ENCODE measurements at regions not wholly inside any gene's neighbourhood (a gene's known extent, or its start where the extent isn't known, plus 50 kb on each side); places are given as distances from the start of the nearest gene placed in this dataset.
A peak's percentile ranks its signal among the peaks of the same experiment; 100 is the strongest.

DNA sequence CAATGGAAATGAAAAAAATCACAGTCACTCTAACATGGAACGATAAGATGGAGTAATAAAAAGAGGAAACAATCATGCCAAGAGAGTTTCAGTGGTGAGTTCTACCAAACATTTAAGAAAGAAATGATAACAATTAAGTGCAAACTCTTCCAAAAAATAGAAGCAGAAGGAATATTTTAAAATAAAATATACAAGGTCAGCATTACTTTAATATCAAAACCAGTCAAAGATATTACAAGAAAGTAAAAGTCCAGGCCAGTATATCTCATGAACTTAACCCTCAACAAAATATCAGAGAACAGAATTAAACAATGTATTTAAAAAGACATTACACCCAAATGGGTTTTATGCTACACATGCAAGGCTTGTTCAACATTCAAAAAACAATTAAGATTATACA, 829.4 kb downstream of the TRIB2 start:
- DNase-seq = no peak

DNA sequence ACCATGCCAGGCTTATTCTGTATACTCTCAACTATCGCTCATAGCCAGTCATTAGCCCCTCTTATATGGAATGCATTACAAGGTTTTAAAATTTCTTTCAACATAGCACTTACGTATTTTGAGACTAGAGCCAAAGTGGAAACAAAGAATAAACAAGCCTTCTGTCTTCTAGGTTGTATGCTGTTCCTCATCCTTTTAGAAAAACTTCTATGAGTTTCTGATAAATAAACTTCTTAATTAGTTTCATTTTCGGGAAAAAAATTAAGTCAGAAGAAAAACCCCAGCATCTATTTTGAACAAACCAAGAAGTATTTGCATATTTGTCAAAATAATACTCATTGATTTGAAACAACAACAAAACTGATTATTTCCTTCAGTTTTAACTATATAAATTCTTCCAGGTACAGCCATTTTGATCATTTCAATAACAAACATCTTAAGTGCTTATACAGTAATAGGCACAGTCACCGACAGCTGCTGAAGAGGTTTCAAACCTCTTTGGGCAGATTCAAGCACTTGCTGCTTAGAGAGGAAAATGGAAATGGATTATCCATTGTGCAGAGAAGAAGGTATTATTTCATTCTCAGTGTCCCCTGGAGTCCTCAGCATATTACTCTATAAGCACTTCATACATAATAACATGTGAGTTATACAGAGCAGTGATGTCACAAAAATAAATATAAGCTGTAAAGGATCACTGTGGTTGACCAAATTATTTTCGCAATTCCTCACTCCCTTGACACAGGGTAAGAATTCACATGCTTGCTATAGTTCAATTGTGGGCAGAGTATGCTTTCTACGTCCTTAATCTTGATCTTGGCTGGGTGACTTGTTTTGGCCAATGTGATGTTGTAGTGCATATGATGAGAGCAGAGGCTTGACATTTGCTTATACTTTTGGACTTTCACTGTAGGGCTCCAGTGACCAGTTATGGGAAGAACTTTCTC, 833.8 kb downstream of the TRIB2 start:
- no peak for DNase-seq

DNA sequence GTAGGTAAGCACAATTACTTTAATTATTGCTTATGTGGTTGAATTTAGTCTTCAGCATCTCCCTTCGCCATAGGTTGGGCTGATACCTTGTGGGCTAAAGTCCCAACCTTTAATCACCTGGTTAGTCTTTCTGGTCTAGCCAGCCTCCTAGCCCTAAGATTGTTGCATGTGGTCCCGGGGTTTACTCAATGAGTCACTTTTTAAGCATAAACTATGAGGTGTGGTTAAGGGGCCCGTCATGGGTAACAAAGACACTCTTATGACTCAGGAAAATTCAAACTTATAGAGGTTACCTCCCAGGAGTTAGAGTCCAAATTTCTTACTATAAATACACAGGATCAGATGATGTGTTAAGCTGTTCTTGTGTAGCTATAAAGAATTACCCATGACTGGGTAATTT, 841.6 kb downstream of the TRIB2 start:
- DNase-seq = peak; percentile 57

DNA sequence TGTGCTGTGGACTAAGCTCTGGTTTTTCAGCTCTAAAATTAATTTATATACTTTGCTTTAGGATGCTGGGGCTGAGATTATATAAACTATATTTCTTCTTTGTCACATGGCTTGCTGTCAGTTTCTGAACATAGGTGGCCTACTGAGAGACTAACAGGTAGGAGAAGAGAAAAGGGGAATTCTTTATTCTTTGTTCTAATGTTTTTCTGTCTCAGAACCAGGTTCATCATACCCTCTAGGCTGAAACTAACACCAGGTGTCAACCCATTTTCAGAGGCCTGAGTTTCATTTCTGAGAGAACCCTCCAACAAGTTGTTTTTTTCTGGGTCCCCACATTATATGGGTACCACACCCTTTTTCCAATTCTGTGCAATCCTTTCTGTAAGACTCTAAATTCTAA, 843.6 kb downstream of the TRIB2 start:
- DNase-seq = no peak

DNA sequence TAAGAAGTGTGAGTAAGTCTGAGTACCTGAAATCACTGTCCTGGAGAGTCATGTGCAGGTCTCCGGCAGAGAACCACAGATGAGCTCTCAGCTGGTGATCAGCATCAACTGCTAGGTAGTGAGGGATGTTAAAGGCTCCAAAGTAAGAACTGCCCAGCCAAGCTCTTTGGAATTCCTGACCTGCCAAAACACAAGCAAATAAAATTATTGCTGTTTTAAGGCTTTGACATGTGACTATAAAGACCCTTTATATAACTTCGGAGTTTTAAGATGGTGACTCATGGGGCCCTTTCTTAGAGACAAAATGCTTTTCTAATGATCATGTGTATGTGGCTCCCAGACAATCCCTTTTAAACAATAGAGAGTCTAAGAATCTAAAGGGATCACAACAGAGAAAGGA, 855.7 kb downstream of the TRIB2 start:
- DNase-seq = no peak

DNA sequence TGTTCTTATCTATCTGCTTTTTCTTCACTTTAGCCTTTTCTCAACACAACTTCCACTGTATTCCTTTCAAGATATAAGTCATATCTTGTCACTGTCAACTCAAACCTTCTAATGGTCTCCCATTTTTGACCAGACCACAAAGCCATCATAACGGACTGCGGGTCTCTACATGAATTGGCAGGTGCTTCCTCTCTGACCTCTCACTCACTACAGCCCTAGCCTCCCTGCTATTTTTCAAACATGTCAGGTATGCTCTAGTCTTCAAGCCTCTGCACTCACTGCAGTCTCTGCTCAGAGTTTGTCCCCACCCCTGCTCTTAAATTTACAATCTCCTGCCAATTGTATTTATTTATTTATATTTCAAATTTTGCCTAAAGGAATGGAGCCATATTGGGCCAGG, 858.1 kb downstream of the TRIB2 start:
- DNase-seq = no peak

DNA sequence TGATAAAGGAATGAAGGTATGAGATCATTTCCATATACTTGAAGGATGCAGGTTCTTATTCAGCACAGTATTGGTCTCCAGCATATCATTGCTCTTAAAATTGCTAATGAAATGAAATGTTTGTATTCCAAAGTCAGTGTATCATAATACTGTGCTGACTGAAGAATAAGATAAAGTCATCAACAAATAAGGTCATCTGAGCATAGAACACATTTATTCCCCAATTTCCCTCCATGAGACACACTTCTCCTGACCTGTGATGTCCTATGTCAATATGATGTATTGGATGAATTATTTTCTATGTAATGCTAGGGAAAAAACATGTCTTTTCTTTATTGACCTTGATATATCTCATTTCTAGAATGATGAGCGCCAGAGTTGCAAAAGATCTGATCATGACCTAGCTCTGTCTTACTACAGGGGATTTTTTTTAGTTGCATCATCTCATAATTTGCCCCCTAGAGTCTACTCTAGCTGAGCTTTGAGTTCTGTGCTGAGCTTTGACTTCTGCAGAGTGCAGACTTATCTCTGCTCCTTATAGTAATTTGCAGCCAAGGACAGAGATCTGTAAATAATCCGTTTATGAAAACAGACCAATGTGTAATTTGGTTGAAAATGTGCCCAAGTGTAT, 859.8 kb downstream of the TRIB2 start:
- DNase-seq = no peak

DNA sequence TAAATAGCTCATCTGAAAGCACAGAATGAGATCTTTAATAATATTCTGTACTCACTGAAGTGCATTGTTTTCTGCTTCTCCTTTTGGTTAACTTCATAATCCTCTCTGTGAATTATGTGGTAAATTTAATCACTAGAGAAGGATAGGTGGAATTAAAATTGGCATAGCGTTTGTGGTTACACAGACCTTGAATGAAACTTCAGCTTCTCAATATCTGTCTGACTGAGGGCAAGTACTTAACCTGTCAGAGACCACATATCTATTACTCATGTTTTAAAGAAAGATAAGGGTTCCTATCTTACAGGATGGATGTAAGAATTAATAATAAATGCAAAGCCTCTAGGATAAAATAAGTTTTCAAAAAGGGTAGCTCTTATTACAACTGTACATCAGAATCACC, 861.8 kb downstream of the TRIB2 start:
- DNase-seq = no peak

DNA sequence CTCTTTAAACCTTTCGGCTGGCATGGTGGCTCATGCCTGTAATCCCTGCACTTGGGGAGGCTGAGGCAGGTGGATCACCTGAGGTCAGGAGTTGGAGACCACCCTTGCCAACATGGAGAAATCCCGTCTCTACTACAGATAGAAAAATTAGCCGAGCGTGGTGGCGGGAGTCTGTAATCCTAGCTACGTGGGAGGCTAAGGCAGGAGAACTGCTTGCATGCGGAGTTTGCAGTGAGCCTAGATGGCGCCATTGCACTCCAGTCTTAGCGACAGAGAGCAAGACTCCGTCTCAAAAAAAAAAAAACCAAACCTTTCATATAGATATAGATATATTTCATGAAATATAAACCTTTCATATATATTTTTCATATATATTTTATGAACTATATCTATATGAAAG, 864.7 kb downstream of the TRIB2 start:
- DNase-seq = peak; percentile 62

DNA sequence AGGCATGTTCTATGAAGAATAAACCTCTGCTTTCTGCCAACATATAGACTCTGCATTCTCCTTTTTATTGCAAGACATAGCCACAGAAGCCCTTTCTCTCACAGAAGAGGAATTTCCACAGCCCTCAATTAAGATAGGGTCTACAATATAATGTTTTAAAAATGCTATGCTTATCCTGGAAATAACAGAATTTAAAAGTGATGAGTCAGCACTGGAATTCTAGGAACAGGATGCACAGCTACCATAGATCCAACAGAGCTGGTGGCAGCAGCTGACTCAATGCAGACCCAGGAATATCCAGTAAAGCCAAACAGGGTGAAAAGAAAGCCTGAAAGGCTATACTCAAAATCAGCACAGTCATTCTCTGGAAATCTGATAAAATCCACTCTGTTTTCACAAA, 866.9 kb downstream of the TRIB2 start:
- DNase-seq = no peak

DNA sequence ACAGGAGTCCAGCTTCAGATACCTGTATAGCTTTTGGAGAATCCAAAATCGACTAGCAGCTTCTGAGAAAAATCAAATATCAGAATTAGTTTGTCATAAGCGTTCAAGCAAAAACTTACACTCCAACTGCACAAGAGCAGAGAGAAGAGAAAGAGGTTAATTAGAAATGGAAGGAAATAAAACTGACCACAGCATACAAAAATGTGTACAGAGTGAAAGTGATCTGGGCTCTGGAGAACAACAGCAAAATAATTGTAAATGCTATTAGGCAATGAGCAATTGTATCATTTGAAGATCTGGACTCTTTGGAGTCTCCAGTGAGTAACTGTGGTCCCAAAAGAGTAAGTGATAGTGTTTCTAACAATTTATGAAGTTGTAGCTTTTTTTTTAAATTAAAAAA, 867.3 kb downstream of the TRIB2 start:
- no peak for DNase-seq

DNA sequence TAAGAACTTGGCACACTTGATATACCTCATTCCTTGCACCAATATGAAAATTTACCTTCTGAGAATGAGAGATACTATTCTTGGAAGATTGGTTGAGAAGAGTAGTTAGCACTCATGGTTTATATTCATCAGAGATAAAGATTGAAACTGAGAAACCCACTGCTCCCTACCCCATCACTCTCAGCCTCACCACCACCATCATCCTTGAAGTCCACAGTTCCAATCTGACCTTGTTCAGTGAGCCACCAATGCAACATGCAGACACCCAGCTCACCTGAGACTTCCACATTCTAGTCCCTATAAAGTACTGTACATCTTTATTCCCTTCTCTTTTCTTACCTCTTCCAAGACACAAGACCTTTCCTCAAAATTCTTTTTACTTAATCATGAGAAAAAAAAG, 869.0 kb downstream of the TRIB2 start:
- no peak for DNase-seq

DNA sequence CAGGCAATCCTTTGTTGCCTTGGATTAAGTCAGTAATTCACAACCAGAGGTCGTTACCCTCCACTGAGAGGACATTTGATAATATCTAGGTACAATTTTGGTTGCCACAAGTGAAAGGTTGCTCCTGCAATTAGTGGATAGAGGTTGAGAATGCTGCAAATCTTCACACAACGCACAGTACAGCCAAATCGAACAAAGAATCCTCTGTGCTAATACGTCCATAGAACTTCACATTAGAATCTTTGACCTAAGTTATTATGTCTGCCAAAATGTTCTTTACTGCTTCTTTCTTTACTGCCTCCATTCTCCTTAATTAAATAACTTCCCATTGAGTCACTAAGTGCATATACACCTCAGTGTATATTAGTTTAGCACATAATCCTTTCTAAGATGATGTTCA, 879.5 kb downstream of the TRIB2 start:
- DNase-seq = no peak

DNA sequence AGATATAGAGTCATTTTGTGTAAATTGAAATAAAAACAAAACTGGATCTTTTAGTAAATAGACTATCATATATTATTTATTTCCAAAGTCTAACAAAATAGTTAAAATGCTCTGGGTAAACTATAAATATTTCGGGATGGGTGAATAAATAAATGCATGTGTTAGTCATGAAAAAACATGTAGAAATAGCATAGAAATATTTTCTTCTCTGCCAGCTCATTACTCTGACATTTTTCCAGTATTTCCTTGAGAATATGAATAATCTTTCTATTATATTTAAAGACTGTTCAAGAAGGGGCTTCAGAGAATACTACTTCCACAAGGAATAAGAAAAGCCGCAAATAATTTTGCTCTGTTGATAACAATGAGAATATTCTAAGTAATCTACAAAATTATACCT, 880.4 kb downstream of the TRIB2 start:
- DNase-seq = no peak

DNA sequence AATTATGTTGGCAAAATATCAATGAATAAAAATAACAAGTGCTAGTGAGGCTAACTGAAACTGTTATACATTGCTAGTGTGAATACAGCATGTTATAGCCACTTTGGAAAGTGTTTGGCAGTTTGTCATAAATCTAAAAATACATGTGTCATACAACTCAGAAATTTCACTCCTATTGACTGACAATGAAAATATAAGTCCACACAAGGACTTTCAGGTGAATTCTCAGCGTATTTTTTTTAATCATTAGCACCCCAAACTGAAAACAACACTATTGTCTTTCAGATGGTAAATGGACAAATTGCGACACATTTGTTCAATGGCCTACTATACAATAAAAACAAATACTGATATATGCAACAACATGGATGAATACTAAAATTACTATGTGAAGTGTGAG, 884.8 kb downstream of the TRIB2 start:
- no peak for DNase-seq

DNA sequence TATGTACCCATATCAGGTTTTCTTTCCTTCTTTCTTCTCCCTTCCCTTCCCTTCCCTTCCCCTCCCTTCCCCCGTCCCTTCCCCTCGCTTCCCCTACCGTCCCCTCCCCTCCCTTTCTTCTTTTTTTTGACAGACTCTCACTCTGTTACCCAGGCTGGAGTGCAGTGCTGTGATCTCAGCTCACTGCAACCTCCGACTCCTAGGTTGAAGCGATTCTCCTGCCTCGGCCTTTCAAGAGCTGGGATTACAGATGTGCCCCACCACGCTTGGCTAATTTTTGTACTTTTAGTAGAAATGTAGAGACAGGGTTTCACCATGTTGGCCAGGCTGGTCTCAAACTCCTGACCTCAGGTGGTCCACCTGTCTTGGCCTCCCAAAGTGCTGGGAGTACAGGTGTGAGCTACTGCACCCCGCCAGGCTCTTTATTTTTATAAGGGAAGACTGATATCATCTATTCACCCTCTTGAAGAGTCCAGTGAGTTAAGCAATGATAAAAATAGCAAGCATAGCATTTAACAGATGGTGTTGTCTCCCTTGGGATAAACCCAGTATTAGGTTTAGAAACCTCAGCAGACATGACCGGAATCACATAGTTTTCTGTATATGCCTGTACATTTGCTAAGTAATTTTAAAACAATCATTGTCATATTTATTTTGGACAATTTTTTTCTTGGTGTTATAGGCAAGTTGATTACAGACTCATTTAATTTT, 888.4 kb downstream of the TRIB2 start:
- no peak for DNase-seq

DNA sequence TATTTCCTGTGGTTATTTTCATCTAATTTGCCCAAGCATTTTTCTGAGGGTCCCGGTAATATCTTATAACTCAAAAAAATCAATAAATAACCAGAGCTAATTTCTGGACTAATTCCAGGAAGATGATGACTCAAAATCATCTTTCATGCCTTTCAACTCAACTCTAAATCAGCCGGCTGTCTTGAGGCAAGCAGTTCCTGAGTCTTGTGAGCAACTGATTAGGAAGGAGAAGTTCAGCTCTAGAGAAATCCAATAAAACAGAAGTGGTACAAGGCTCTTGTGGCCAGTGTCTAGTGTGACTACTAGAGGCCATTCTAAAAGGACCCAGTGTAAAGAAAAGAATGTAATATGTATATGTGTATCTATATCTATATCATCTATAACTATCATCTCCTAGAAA, 890.4 kb downstream of the TRIB2 start:
- no peak for DNase-seq

DNA sequence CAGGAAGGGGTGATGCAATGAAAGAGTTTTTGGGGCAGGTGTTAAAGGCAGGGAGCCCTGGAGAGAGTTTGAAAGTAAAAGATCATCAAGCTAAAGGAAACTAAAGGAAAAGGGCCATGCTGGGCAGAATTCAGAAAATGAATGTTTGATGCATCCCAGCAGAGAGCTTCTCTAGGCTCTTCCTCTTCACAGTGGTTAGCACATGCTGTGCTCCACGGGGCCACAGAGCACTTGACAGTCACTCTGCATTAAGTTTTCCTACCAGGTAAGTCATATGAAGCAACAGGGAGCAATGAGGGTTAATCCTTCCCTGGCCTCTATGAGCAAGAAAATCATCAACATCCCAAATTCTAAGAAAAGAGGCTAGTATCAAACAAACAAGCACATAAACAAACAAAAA, 895.2 kb downstream of the TRIB2 start:
- no peak for DNase-seq

DNA sequence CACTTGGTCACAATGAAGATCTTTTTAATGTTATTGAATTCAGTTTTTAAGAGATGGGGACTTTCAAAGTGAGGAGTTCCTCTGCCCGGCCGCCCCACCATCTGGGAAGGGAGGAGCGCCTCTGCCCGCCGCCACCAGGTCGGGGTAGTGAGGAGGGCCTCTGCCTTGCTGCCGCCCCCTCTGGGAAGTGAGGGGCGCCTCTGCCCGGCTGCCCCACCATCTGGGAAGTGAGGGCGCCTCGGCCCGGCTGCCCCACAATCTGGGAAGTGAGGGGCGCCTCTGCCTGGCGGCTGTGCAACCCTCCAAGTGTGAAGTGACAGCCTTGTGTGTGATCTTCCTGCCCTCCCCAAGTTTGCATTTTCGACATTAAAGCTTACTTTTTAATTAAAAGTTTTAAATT, 899.3 kb downstream of the TRIB2 start:
- no peak for DNase-seq

DNA sequence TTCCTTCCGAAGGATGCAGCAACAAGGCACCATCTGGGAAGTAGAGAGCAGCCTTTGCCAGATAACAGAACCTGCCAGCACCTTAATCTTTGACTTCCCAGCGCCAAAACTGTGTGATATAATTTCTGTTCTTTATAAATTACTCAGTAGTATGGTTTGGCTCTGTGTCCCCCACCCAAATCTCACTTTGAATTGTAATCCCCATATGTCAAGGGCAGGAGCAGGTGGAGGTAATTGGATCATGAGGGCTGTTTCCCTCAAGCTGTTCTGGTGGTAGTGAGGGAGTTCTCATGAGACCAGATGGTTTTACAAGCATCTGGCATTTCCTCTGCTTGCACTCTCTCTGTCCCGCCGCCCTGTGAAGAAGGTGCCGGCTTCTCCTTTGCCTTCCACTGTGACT, 899.9 kb downstream of the TRIB2 start:
- no peak for DNase-seq

DNA sequence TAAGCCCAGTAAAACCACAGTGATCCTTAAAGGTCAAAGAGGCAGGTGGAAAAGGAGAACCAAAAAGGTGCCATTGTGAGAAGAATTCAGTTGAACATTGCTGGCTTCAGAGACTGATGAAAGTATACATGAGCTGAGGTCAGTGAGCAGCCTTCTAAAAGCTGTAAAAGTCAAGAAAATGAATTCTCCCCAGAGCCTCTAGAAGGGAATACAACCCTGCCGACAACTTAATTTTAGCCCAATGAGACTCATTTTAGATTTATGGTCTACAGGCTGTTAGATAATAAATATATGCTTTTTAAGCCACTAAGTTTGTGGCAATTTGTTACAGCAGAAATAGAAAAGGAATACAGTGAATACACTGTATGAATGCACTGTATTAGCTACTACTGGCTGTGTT, 911.4 kb downstream of the TRIB2 start:
- DNase-seq = no peak

DNA sequence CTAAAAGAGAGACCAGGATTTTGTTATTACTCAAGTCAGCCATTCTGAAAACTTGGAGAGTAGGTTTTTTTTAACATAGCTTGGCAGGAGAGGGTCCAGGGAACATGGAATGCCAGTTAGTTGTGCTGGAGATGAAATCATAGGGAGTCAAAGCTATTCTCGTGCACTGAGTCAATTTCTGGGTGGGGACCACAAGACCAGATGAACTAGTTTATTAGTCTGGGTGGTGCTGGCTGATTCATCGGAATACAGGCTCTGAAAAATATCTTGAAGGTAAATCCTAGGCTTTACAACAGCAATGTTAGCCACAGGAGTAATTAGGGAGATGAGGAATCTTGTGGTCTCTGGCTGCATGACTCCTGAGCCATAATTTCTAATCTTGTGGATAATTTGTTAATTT, 921.4 kb downstream of the TRIB2 start:
- peak; percentile 52 for DNase-seq

DNA sequence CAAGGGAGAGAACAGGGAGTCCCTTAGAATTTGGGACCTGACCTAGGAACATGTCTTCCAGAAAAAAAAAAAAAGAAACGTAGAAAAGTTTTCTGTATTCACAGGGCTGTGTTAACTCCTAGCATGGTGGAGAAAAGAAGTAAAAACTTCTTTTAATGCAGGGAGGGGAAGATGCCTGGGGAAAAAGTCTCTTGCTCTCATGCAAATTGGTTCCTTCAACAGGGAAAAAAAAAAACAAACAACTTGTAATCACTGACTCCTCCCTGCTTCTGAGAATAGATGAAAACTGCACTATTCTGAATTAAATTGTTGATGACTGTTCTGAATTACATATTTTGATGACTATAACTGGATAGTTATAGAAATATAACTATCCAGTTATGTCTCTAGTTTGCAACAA, 933.2 kb downstream of the TRIB2 start:
- no peak for DNase-seq

DNA sequence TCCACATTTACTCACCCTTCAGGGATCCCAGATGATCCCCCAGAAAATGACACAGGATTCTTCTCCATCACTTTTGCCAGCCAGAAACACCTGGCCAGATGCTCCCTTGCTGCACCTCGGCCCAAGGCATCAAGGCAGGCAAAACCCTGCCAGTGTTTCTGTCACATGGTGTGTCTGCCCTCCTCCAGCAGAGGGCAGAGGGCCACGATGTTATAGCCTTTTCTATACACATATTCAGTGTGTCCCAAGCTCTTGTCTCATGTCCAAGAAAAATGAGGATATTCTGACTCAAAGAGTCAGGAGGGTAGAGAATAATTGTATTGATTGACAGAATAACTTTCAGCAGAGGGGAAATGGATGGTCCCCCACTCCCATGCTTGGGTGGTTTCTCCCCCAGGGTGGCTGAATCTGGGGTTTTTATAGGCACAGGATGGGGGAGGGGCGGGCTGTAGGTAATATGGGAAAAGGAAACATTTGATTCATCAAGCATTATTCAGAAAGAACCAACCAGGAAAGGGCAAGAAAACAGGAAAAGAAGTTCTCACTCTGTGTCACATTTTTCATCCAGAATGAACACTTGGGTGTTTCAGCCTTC, 933.9 kb downstream of the TRIB2 start:
- peak; percentile 74 for DNase-seq

Measured in islet precursor cell (in vitro differentiated cells).